SKM-1 treated with dmso at 0.1 percent for 144 hours (cell line): ENCODE measurements at regions not wholly inside any gene's neighbourhood (a gene's known extent, or its start where the extent isn't known, plus 50 kb on each side); places are given as distances from the start of the nearest gene placed in this dataset.
"Not testable (repeated sequence)": the region's sequence is repeated elsewhere in the genome, so short reads cannot be mapped to it uniquely, and the experiment has no call there.

Source experiments
- DNase-seq: peaks from one replicate; lab custom pipeline; 2025; ENCODE audit not compliant: unreplicated experiment; lab: John Stamatoyannopoulos, UW

DNA sequence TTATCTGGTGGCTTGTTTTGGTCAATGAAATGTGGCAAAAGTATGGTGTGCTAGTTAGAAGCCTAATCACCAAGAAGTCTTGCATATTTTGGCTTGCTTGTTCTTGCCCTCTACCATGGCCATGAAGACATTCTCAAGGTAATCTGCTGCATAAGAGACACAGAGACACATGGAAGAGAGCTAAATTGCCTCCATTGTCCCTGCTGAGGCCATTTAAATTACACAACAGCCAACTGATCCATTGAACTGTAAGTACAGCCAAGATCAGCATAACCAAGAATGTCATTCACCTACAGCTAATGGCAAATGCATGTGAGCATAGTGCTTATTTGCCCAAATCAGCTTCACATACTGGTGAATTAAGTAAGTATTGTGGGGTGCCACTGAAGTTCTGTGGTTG lies 603.8 kb downstream of the FRK start:
- DNase-seq, result no peak

DNA sequence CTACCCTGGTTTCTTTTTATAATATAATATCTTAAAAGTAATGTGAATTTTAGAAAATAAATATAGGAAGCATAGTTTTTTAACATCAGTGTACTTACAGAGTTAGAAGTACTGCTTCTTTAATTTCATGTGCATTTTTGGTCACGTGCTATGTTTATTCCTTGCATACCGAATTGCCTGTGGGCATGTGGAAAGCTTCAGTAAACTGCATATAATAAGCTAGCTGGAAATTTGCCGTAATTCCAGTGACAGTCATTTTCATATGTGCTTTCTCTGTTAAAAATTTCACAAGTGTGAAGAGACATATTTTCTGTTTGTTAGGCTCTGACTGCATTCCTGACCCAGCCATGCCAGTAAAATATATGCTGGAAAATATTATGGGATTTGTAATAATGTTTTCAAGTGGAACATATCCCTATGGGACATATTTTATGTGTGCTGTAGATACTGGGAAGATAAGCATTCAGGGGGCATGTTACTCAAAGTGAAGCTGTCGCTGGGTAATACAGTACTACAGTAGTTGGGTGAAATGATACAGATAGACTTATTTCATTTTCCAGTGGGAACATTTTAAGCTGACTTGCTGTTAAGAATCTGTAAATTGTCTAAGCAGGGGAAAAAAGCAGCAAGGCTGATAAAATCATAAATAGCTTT lies 616.7 kb downstream of the FRK start:
- DNase-seq, result no peak

DNA sequence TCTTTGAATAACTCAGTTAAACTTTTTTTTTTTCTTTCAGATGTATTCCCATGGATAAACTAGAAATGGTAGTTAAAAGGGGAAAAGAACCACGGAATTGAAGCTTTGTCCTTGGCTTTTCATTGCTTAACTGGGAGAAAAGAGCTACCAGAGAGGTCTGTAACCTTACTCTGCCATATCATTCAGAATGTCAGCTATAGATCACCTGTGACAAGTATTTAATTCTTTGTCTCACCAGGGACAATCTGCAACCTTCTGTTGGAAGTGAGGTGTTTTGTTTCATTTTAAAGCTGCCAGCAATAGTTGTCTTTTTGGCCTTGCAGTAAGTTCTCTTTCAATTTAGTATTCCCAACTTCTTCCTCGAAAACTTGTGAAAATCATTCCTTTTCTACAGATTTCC lies 618.4 kb downstream of the FRK start:
- DNase-seq, result no peak

DNA sequence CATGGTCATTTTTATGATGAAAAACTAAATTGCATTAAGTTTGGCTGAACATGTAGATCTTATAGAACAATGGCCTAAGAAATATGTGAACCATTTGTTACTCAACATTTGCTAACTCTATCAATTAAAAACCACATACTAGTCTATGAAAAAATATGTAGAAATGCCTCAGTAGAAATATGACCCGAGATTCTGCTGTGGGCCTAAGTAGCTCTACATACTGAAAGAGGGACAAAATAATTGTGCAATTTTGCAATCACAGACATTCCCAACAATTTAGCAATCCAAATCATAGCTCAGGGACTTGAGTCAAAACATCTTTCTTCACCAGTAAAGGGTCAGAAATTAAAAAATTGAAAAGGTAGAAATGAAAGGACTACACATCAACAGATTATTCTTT lies 619.0 kb downstream of the FRK start:
- DNase-seq, result no peak

DNA sequence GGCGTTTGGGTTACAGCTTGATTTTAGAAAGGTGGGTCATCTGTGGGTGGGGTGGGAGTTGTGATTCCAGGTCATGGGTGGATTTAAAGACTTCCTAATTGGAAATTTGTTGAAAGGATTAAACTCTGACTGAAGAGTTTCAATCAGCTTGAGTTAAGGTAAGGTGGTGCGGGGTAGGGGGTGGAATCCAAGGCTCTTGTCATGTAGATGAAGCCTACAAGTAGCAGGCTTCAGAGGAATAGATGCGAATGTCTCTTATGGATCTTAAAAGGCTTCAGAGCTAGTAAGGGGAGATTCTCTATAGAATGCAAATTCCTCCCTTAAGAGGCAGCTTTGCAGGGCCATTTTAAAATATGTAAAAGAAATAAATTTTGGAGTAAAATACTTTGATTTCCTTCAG lies 645.3 kb downstream of the FRK start:
- no peak for DNase-seq

DNA sequence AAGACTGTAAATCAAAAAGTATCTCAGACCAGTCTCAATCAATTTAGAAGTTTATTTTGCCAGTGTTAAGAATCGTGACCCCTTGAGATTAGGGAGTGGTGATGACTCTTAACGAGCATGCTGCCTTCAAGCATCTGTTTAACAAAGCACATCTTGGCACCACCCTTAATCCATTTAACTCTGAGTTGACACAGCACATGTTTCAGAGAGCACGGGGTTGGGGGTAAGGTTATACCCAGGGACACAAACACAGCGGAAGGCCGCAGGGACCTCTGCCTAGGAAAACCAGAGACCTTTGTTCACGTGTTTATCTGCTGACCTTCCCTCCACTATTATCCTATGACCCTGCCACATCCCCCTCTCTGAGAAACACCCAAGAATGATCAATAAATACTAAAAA lies 645.8 kb downstream of the FRK start:
- not testable (repeated sequence) for DNase-seq

DNA sequence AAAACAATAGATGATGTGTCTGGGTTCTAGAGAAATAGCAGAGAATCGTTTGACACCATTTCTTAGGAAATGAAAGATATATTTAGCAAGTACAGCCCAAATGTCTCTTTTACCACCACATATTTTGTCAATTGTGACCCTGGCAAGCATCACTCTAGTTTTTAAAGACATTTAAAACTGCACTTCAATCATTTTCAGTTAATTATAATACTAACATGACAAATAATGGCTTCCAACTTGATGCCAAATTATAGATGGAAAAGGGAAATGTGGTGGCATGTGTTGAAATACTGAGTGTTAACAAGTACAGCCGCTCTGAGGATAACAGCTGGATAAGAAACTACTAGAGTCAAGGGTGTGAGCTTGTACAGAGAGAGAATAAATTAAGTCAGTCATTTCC lies 648.9 kb downstream of the FRK start:
- no peak for DNase-seq

DNA sequence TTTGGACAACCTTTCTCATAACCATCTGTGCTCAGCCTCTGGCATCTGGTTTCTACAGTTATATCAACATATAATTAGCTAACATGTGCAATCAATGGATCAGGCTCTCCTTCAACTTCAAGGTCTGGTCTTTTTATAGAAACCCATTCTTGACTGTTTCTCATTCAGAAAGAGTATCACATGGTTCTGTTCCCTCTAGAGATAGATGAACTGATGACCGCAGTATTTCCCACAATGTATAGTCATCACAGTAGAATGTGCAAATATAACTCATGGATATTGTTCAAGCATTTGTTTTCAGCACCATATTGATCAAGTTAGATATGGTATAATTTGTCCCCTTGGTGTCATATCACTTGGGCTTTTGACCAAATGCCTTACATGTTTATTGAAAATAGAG lies 656.2 kb downstream of the FRK start:
- DNase-seq, result no peak

DNA sequence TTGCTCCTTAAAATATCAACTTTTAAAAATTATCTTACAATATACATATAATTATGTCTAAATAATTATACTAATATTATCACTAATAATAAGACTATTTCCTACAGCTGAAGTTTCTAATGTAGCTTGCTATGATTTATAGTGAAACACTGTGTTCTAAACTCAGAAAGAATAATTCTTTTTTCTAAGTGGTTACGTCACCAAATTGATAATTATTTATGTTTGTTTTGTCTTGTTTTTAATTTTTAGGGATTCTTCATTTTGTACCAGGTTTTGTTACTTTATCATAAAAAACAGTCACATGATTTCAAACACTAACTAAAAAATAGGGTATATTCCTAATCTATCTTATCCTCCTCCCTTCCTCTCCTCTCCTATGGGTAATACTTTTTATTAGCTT lies 662.1 kb downstream of the FRK start:
- no peak for DNase-seq

DNA sequence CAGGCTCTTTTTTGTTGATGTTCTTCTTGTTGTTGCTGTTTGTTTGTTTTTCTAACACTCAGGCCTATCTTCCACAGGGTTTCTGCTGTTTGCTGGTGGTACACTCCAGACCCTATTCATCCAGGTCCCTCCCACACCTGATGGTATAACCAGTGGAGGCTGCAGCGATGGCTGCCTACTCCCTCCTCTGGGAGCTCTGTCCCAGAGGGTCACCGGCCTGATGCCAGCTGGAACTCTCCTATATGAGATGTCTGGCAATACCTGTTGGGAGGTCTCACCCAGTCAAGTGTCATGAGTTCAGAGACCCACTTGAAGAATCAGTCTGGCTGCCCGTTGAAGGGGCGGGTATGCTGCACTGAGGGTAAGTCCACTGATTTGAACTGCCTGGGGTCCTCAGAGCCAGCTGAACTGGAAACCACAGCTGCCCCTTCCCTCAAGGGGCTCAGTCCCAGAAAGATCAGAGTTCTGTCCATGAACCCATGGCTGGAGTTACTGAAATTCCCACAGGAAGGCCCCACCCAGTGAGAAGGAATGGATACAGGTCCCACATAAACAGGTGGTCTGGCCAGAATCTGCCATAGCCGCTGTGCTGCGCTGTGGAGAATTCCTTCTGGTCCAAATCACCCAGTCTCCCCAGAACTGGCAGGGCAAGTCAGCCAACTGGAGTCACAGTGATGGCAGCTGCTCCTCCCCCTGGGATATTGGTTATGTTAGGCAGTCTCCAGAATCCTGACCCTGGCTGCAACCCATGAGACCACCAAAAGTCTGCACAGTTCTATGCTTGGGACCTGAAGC lies 664.4 kb downstream of the FRK start:
- no peak for DNase-seq

DNA sequence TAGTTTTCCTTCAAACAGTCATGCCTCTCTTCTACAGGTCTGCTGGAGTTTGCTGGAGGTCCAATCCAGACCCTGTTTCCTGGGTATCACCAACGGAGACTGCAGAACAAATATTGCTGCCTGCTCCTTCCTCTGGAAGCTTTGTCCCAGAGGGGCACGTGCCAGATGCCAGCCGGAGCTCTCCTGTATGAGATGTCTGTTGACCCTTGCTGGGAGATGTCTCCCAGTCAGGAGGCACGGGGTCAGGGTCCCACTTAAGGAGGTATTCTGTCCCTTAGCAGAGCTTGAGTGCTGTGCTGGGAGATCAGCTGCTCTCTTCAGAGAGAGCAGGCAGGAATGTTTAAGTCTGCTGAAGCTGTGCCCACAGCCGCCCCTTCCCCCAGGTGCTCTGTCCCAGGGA lies 666.9 kb downstream of the FRK start:
- no peak for DNase-seq

DNA sequence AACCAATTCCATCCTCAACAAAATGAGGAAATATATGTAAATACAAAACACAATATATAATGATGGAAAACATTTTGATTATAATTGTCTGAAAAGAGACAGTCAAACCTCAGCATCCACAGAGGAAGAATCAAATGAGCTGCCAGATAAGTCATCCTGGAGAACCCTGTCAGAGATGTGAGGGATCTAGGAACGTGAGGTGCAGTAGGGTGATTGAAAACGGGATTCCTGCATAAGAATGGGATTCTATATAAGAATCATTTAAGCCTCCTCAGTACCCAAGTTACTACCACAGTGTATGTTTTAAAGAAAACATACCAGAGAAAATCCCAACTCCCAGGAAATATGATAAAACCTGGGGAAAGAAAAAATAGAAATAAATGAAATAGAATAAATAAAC lies 690.5 kb downstream of the FRK start:
- DNase-seq, result no peak

DNA sequence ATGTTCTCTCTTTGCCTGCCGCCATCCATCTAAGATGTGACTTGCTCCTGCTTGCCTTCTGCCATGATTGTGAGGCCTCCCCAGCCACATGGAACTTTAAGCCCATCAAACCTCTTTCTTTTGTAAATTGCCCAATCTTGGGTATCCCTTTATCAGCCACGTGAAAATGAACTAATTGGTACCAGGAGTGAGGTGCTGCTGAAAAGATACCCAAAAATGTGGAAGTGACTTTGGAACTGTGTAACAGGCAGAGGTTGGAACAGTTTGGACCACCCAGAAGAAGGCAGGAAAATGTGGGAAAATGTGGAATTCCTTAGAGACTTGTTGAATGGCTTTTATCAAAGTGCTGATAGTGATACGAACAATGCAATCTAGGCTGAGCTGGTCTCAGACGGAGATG lies 694.9 kb downstream of the FRK start:
- no peak for DNase-seq

DNA sequence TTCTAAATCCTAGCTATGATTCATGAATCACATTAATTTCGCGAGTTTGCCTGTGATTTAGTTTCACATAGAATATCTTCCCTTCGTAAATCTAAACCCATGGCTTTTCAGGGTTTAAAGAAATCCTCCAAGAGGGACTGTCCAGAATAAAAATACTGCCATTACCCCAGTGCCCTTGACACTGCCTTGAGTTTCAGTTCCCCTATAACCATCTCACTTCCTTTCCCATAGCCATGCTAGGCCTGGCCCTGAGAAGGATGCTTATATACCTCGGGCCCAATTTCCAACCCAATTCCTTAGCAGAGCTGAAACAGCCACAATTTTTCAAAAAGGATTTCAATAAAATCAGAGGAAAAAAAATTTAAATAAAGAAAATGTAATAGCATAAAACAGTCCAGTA lies 697.3 kb downstream of the FRK start:
- DNase-seq, result no peak

DNA sequence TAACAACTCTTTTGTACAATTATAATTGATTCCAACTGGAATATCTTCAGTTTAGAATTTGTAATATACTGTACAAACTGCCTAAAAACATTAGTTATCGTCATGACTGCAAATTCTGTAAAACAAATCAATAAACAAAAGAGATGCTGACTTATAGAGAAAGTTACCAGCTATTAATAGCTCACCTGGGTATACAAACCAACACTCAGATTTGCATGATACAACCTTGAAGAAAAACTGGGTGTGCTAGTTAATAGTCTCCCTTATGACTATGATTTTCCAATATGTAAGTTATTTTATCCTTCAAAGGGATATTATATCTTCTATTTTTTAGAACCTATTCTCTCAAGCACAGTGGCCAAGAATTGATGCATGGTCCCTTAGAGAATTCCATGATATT lies 698.5 kb downstream of the FRK start:
- no peak for DNase-seq

DNA sequence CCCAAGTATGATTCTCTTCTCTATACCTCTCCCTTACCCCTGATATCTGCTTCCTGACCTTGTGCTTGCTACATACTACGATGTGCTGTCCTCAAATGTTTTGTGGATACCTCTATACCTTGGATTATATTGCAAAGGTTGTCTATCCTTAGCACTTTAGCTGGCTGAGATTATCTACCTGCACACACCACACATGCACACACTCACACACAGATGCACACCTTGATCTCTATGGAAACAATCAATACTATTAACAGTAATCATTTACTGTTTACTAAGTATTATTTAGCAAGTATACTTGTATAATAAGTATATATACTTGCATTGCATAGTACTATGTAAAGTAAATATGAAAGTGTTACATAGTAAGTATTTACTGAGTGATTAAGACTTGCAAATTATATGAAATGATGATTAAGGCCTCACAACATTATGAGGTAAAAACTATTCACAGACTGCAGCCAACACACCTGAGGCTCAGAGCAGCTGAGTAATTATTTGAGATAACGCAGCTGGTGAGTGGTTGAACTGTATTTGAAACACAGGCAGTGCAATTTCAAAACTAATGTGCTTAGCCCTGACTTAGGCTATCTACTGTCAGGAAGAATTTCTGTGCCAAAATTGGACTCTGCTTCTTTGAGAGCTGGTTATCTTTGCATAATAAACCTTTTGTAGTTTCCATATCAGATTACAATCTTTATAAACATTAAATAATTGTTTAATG lies 699.9 kb downstream of the FRK start:
- DNase-seq, result no peak

DNA sequence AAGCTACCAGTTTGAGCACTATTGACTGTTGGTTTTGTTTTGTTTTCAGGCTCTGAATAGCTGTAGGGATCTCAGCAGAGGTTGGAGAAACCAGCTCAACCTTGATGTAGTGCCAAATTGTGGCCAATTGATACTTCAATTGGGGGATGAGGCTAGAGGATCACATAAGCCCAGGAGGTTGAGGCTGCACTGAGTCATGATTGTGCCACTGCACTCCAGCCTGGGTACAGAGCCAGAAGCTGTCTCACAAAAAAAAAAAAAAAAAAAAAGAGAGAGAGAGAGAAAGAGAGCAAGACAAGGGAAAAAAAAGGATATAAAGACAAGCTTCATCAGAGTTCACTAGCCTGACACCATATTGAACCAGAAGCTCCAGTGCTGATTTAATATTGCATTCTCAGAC lies 702.1 kb downstream of the FRK start:
- DNase-seq, result no peak

DNA sequence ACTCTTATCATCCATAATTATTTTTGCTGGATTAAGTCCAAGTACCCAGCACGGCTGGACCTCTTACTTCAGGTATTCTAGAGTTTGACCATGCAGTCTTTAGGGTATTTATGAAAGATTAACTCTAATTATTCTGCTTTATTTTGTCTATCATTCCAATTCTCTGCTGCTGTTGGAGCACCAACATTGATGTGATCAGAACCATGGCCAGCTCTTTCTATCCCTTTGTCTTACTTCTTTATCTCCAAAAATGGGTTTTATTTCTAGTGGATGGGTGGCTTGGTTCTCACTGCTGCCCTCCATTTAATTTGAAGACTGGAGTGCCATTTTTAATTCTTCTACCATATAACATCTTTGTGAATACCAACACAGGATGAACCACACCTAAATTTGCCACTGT lies 704.3 kb downstream of the FRK start:
- no peak for DNase-seq

DNA sequence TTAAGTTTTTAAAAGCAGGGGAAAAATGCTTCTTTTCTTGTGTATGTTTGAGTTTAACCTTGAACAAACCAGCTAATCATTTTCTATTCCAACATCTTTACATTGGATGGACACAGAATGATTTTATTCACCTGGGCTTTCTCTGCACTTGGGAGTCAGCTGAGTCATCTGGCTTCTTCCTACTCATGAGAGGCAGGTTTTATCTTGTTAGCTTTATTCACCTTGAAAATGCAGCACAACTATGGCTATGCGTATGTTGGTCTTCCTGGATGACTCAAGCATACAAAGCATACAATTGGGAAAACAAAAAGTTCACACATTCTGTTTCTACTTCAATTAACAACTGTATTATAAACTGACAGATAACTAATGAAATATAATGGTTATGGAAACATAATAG lies 737.7 kb downstream of the FRK start:
- no peak for DNase-seq

DNA sequence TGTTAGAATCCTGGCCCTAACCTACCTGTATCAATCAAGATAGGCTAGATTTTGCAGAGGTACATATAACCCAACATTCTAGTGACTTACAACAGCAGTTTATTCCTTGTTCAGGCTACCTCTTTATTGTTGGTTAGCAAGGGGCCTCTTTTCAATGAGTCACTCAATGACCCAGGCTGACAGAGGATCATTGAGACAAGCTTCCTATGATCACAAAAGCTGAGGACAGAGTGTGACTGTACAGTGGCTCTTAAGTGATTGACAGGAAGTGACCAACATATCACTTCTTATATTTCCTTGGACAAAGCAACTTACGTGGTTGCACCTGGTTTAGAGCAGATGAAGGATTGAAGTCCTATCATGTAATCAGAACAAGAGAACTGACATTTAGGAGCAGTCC lies 740.9 kb downstream of the FRK start:
- no peak for DNase-seq

DNA sequence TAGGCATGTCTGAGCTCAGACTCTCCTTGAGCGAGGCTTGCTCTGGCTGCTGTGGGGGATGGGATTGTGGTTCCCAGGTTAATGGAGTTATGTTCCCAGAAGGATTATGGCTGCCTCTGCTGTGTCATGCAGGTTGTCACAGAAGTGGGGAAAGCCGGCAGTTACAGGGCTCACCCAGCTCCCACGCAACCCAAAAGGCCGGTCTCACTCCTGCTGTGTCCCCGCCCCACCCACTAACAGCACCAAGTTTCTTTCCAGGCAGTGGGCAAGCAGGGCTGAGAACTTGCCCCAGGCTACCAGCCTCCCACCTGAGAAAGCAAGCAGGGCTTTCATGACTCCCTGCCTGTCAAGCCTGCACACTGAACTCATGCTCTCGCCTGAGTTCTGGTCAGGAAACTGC lies 750.5 kb downstream of the FRK start:
- DNase-seq, result no peak

DNA sequence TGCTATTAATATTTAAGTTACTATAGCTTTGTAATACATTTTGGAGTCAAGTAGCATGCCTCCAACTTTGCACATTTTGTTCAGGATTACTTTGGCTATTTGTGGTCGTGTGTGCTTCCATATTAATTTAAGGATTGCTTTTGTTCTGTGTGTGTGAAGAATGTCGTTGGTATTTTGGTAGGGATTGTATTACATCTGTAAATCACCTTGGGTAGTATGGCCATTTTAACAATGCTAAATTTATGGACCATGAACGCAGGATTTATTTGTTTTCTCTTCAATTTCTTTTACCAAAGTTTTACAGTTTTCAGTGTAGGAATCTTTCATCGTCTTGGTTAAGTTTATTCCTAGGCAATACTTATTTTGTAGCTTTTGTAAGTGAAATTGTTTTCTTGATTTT lies 758.0 kb downstream of the FRK start:
- DNase-seq, result no peak
